PC-3 (cell line): ENCODE measurements at regions not wholly inside any gene's neighbourhood (a gene's known extent, or its start where the extent isn't known, plus 50 kb on each side); places are given as distances from the start of the nearest gene placed in this dataset.

Experiments
- ATAC-seq: fragments of 200-7000 bp; cut with Tn5 transposase; 2 replicates; pipeline ENCODE4 v1.9.1; 2020; ENCODE audit warnings: mild to moderate bottlenecking, moderate library complexity
- BruUV-seq: library from RNA; stranded (reverse); fragments of 400-500 nt; replicated peaks from 2 replicates; lab custom pipeline; 2021; lab: Mats Ljungman, UMichigan
- CTCF ChIA-PET: fragments of 300-600 bp; sonication (Branson Sonifier 250); formaldehyde crosslinking; loops from one replicate; lab custom pipeline; 2022; ENCODE audit warnings: antibody characterized with exemption; lab: Charles Lee
- POLR2A ChIA-PET: fragments of 300-600 bp; sonication (Branson Sonifier 250); formaldehyde crosslinking; loops from one replicate; lab custom pipeline; 2022; ENCODE audit warnings: antibody characterized with exemption; ENCODE audit not compliant: unreplicated experiment; lab: Charles Lee
- DNase-seq: peaks from one replicate; pipeline ENCODE4 v3.0.0-alpha.2; 2015
- H2AFZ ChIP-seq: fragments of 300-600 bp; sonication (generic); 2 replicates; pipeline ENCODE4 v1.6.0; 2016; ENCODE audit warnings: antibody characterized with exemption, low read length
- H3F3A ChIP-seq: fragments of 300-600 bp; sonication (generic); one replicate; pipeline ENCODE4 v1.6.0; 2017; ENCODE audit warnings: antibody characterized with exemption, low read length, control low read depth, mild to moderate bottlenecking; ENCODE audit not compliant: unreplicated experiment
- H3K27ac ChIP-seq: fragments of 300-600 bp; sonication (generic); 2 replicates; pipeline ENCODE4 v1.5.1; 2016; ENCODE audit warnings: mild to moderate bottlenecking, low read length
- H3K27me3 ChIP-seq: fragments of 300-600 bp; sonication (generic); 2 replicates; pipeline ENCODE4 v1.6.1; 2016; ENCODE audit warnings: low read length, mixed read lengths
- H3K36me3 ChIP-seq: fragments of 300-600 bp; sonication (generic); 2 replicates; pipeline ENCODE4 v1.6.1; 2016; ENCODE audit warnings: low read depth, mixed run types, low read length, mixed read lengths
- H3K4me1 ChIP-seq: fragments of 300-600 bp; sonication (generic); 2 replicates; pipeline ENCODE4 v1.5.1; 2016; ENCODE audit warnings: low read length; ENCODE audit not compliant: insufficient read depth
- H3K4me2 ChIP-seq: fragments of 300-600 bp; sonication (generic); 2 replicates; pipeline ENCODE4 v1.6.0; 2016; ENCODE audit warnings: low read length
- H3K4me3 ChIP-seq: fragments of 300-600 bp; sonication (generic); 2 replicates; pipeline ENCODE4 v1.5.1; 2016; ENCODE audit warnings: mild to moderate bottlenecking, low read length, mixed read lengths
- H3K79me2 ChIP-seq: fragments of 300-600 bp; sonication (generic); 2 replicates; pipeline ENCODE4 v1.6.1; 2017; ENCODE audit warnings: low read length, mixed read lengths
- H3K9ac ChIP-seq: fragments of 300-600 bp; sonication (generic); 2 replicates; pipeline ENCODE4 v1.6.0; 2016; ENCODE audit warnings: mild to moderate bottlenecking, low read length
- H3K9me2 ChIP-seq: fragments of 300-600 bp; sonication (generic); replicated peaks from 2 replicates; pipeline ENCODE4 v1.6.1; 2016; ENCODE audit warnings: mixed run types, low read length, mixed read lengths
- H3K9me3 ChIP-seq: fragments of 300-600 bp; sonication (generic); 2 replicates; pipeline ENCODE4 v1.6.1; 2016; ENCODE audit warnings: low read length, mixed read lengths
- H4K20me1 ChIP-seq: fragments of 300-600 bp; sonication (generic); 2 replicates; pipeline ENCODE4 v1.6.1; 2016; ENCODE audit warnings: low read length, mixed read lengths
- EZH2 ChIP-seq: fragments of 300-600 bp; sonication (generic); IDR thresholded peaks from one replicate; pipeline ENCODE4 v1.6.1; 2017; ENCODE audit warnings: antibody characterized with exemption, mild to moderate bottlenecking, low read length; ENCODE audit not compliant: unreplicated experiment
- EZH2phosphoT487 ChIP-seq: fragments of 300-600 bp; sonication (generic); IDR thresholded peaks from 2 replicates; pipeline ENCODE4 v1.6.1; 2018; ENCODE audit warnings: mild to moderate bottlenecking, antibody characterized with exemption, low read length, borderline replicate concordance
- intact Hi-C: fragments of 100-400 bp; cut with micrococcal nuclease; formaldehyde crosslinking; loops from 2 replicates; pipeline ENCODE4 v1.9.0; 2023
- TF ChIP-seq, protein P1 (sequence below): fragments of 300-600 bp; sonication (generic); conservative IDR thresholded peaks from 2 replicates; pipeline ENCODE4 v1.5.1; 2017; ENCODE audit warnings: antibody characterized with exemption, low read depth, mild to moderate bottlenecking, low read length

DNA sequence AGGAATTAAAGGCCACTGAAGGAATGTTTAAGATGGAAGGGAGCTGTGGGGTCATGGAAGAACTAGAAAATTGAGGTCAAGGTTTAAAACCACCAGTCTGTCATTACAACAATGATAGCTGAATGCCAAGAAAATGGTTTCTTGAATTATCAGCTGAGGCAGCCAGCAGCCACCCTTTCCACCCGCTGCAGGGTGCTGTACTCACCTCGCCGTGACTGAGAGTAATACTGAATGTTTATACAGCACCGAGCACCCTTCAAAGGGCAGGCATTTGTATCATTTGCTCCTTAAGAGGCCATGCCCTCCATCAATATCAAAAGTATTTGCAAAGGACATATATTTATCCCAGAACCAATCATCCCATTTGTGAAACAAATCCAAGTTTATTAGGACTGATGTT, 402.8 kb downstream of the VPS13C start:
- DNase-seq (no peak), ATAC-seq (no peak)
- no peaks in the 10 kb centered on the region for H4K20me1 ChIP-seq
- no peaks in the 10 kb centered on the region for H3K4me1 ChIP-seq
- H3K79me2 ChIP-seq = no peaks in the 10 kb centered on the region
- peaks cover 31% of the 10 kb centered on the region; the same call in 1 of the 2 replicates for H3K27me3 ChIP-seq
- no peaks in the 10 kb centered on the region for H3K36me3 ChIP-seq
- no peak overlapping the region for H2AFZ ChIP-seq
- H3K9me2 ChIP-seq = no peaks in the 10 kb centered on the region
- no peak overlapping the region for H3K4me3 ChIP-seq
- H3K9me3 ChIP-seq = no peaks in the 10 kb centered on the region
- intact Hi-C loops = no loop called here
- no peak overlapping the region for H3K4me2 ChIP-seq
- CTCF ChIA-PET = no interaction called here
- H3K27ac ChIP-seq = no peak overlapping the region
- POLR2A ChIA-PET = no interaction called here
- H3F3A ChIP-seq = no peaks in the 10 kb centered on the region
- TF ChIP-seq EZH2phosphoT487 = no peak
- TF ChIP-seq, protein P1, sequence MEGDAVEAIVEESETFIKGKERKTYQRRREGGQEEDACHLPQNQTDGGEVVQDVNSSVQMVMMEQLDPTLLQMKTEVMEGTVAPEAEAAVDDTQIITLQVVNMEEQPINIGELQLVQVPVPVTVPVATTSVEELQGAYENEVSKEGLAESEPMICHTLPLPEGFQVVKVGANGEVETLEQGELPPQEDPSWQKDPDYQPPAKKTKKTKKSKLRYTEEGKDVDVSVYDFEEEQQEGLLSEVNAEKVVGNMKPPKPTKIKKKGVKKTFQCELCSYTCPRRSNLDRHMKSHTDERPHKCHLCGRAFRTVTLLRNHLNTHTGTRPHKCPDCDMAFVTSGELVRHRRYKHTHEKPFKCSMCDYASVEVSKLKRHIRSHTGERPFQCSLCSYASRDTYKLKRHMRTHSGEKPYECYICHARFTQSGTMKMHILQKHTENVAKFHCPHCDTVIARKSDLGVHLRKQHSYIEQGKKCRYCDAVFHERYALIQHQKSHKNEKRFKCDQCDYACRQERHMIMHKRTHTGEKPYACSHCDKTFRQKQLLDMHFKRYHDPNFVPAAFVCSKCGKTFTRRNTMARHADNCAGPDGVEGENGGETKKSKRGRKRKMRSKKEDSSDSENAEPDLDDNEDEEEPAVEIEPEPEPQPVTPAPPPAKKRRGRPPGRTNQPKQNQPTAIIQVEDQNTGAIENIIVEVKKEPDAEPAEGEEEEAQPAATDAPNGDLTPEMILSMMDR = no peak
- TF ChIP-seq EZH2 = no peak
- BruUV-seq = no TSS peak
- H3K9ac ChIP-seq = no peak overlapping the region

GRCh38 chr15:61656391-61656790, 403.9 kb downstream of the VPS13C start:
- TF ChIP-seq EZH2 = no peak
- TF ChIP-seq, protein P1 = no peak
- no peak for TF ChIP-seq EZH2phosphoT487
- BruUV-seq = no TSS peak
- H3F3A ChIP-seq = no peaks in the 10 kb centered on the region
- H3K9me3 ChIP-seq = no peaks in the 10 kb centered on the region
- H3K9ac ChIP-seq = no peak overlapping the region
- intact Hi-C loops = no loop called here
- no peak overlapping the region for H3K4me2 ChIP-seq
- CTCF ChIA-PET = no interaction called here
- H3K4me3 ChIP-seq = no peak overlapping the region
- ATAC-seq (no peak), DNase-seq (no peak)
- no peak overlapping the region for H2AFZ ChIP-seq
- peaks cover 31% of the 10 kb centered on the region; the same call in 1 of the 2 replicates for H3K27me3 ChIP-seq
- H3K4me1 ChIP-seq = no peaks in the 10 kb centered on the region
- no peaks in the 10 kb centered on the region for H3K36me3 ChIP-seq
- no peaks in the 10 kb centered on the region for H4K20me1 ChIP-seq
- no peaks in the 10 kb centered on the region for H3K9me2 ChIP-seq
- H3K27ac ChIP-seq = no peak overlapping the region
- POLR2A ChIA-PET = no interaction called here
- no peaks in the 10 kb centered on the region for H3K79me2 ChIP-seq

DNA sequence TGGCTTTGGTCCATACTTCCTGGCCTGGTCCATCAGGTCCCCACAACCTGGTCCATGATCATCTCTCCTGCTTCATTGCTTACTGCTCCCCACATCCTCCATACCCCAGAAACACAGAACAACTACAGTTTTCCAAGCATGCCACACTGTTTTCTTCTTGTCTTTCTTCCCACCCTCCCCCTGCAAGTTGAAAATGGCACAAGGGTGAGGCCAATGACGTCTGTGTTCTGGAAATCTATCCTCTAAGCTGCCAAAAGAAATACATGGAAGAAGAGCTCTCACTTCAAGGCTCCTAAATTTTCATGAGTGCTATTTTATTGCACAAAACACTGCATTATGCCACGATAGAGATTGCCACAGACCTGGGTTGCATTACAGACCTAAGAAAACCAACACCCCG, 404.4 kb downstream of the VPS13C start:
- Histone ChIP-seq H3F3A (no peaks in the 10 kb centered on the region), H3K4me2 (no peak overlapping the region), H3K79me2 (no peaks in the 10 kb centered on the region), H3K27me3 (peaks cover 31% of the 10 kb centered on the region; the same call in 1 of the 2 replicates), H3K4me3 (no peak overlapping the region), H3K9me2 (no peaks in the 10 kb centered on the region), H3K9ac (no peak overlapping the region), H3K27ac (no peak overlapping the region), H3K4me1 (no peaks in the 10 kb centered on the region), H2AFZ (no peak overlapping the region), H4K20me1 (no peaks in the 10 kb centered on the region), H3K36me3 (no peaks in the 10 kb centered on the region), H3K9me3 (no peaks in the 10 kb centered on the region)
- BruUV-seq = no TSS peak
- POLR2A ChIA-PET = no interaction called here
- DNase-seq (no peak), ATAC-seq (no peak)
- CTCF ChIA-PET = no interaction called here
- no peak for TF ChIP-seq EZH2phosphoT487
- TF ChIP-seq, protein P1 = no peak
- no peak for TF ChIP-seq EZH2
- intact Hi-C loops = no loop called here
